HCT116 (cell line): ENCODE measurements at regions not wholly inside any gene's neighbourhood (a gene's known extent, or its start where the extent isn't known, plus 50 kb on each side); places are given as distances from the start of the nearest gene placed in this dataset.

Experiments
- ATAC-seq: fragments of 200-7000 bp; cut with Tn5 transposase; 2 replicates; pipeline ENCODE4 v1.9.1; 2020; ENCODE audit warnings: mild to moderate bottlenecking, moderate library complexity
- BruUV-seq: library from RNA; stranded (reverse); fragments of 400-500 nt; replicated peaks from 2 replicates; lab custom pipeline; 2021; lab: Mats Ljungman, UMichigan
- CTCF ChIA-PET: fragments of 300-600 bp; sonication (Branson Sonifier 250); formaldehyde crosslinking; loops from one replicate; lab custom pipeline; 2021; ENCODE audit warnings: antibody characterized with exemption; lab: Charles Lee
- POLR2A ChIA-PET: fragments of 300-600, 350-600 bp; sonication (Branson Sonifier 250); formaldehyde crosslinking; loops from one replicate; lab custom pipeline; 2021; ENCODE audit warnings: antibody characterized with exemption; lab: Charles Lee
- RAD21 ChIA-PET, 2 experiments: fragments of 300-600 bp; sonication (Branson Sonifier 250); formaldehyde crosslinking; loops; one replicate each; lab custom pipeline; 2023; ENCODE audit warnings: low total read pairs in 2 of 2; ENCODE audit not compliant: uncharacterized antibody in 2 of 2, unreplicated experiment in 2 of 2, low non-redundant PET in 1 of 2; lab: Charles Lee
- DNase-seq: peaks from one replicate; pipeline ENCODE4 v3.0.0-alpha.2; 2010; ENCODE audit warnings: low read depth, low spot score
- H2AFZ ChIP-seq: fragments of 200-600 bp; shearing (Covaris generic), sonication (generic); 2 replicates; pipeline ENCODE4 v1.6.1; 2017; ENCODE audit warnings: low read depth, mixed run types, mixed read lengths, antibody characterized with exemption, low read length; ENCODE audit not compliant: poor library complexity, severe bottlenecking
- H3K27ac ChIP-seq: 2 replicates; pipeline ENCODE4 v1.5.1; 2012; ENCODE audit warnings: low read depth, low read length
- H3K27me3 ChIP-seq: fragments of 200-600 bp; sonication (generic); 2 replicates; pipeline ENCODE4 v1.6.1; 2016; ENCODE audit warnings: mixed run types, low read length, mixed read lengths; ENCODE audit not compliant: insufficient read depth
- H3K36me3 ChIP-seq, 2 experiments: fragments of 200-500 bp in 1 of 2; fragments of 200-600 bp in 1 of 2; sonication (Bioruptor generic) in 1 of 2; sonication (generic) in 1 of 2; 2 replicates each; pipeline versions ENCODE4 v1.5.1 to v1.6.1; 2014 to 2016; ENCODE audit warnings: low read length in 2 of 2, inconsistent platforms in 1 of 2, mixed read lengths in 1 of 2, mixed run types in 1 of 2; ENCODE audit not compliant: insufficient read depth in 2 of 2, control insufficient read depth in 1 of 2
- H3K4me1 ChIP-seq, 2 experiments: fragments of 200-600 bp in 1 of 2; sonication (generic) in 1 of 2; 2 replicates each; pipeline versions ENCODE4 v1.5.1 to v1.6.1; 2012 to 2017; ENCODE audit warnings: low read length in 2 of 2, inconsistent platforms in 1 of 2, mild to moderate bottlenecking in 1 of 2, mixed read lengths in 1 of 2, mixed run types in 1 of 2, moderate library complexity in 1 of 2; ENCODE audit not compliant: insufficient read depth in 2 of 2, control insufficient read depth in 1 of 2
- H3K4me2 ChIP-seq: fragments of 200-600 bp; sonication (generic); 2 replicates; pipeline ENCODE4 v1.6.1; 2017; ENCODE audit warnings: mixed run types, low read length, mixed read lengths
- H3K4me3 ChIP-seq, 2 experiments: fragments of 200-600 bp in 1 of 2; sonication (generic) in 1 of 2; replicated peaks in 1 of 2; 2 replicates each; pipeline ENCODE4 v1.5.1; 2011 to 2016; ENCODE audit warnings: low read length in 2 of 2, control low read depth in 1 of 2, low read depth in 1 of 2, mild to moderate bottlenecking in 1 of 2, mixed read lengths in 1 of 2, mixed run types in 1 of 2
- H3K79me2 ChIP-seq: fragments of 200-600 bp; sonication (generic); 2 replicates; pipeline ENCODE4 v1.6.1; 2017; ENCODE audit warnings: mild to moderate bottlenecking, mixed run types, low read length, moderate library complexity, mixed read lengths; ENCODE audit not compliant: insufficient read depth
- H3K9ac ChIP-seq: fragments of 200-600 bp; sonication (generic); 2 replicates; pipeline ENCODE4 v1.6.1; 2016; ENCODE audit warnings: low read length, mixed read lengths
- H3K9me2 ChIP-seq: fragments of 200-600 bp; sonication (generic), shearing (Covaris generic); 2 replicates; pipeline ENCODE4 v1.6.1; 2017; ENCODE audit warnings: mixed run types, mild to moderate bottlenecking, moderate library complexity; ENCODE audit not compliant: insufficient read depth
- H3K9me3 ChIP-seq, 2 experiments: fragments of 200-500 bp in 1 of 2; fragments of 200-600 bp in 1 of 2; sonication (Bioruptor generic) in 1 of 2; sonication (generic) in 1 of 2; 2 replicates each; pipeline ENCODE4 v1.6.1; 2014 to 2017; ENCODE audit warnings: low read length in 2 of 2, mixed read lengths in 2 of 2, inconsistent platforms in 1 of 2, low read depth in 1 of 2, mild to moderate bottlenecking in 1 of 2, mixed run types in 1 of 2, moderate library complexity in 1 of 2; ENCODE audit not compliant: control insufficient read depth in 1 of 2, insufficient read depth in 1 of 2
- H4K20me1 ChIP-seq: fragments of 200-600 bp; sonication (generic), shearing (Covaris generic); 2 replicates; pipeline ENCODE4 v1.6.1; 2017; ENCODE audit warnings: mixed run types, mild to moderate bottlenecking, moderate library complexity; ENCODE audit not compliant: insufficient read depth
- CEBPB ChIP-seq: IDR thresholded peaks from 2 replicates; pipeline ENCODE4 v1.6.1; 2012; ENCODE audit warnings: low read depth
- EGR1 ChIP-seq: IDR thresholded peaks from 2 replicates; pipeline ENCODE4 v1.6.1; 2012; ENCODE audit warnings: low read depth
- ELF1 ChIP-seq: IDR thresholded peaks from 2 replicates; pipeline ENCODE4 v1.6.1; 2012; ENCODE audit warnings: low read depth, borderline replicate concordance
- EZH2 ChIP-seq: fragments of 200-600 bp; sonication (generic); IDR thresholded peaks from 2 replicates; pipeline ENCODE4 v1.6.1; 2017; ENCODE audit warnings: antibody characterized with exemption, mixed run types
- EZH2phosphoT487 ChIP-seq: fragments of 200-600 bp; IDR thresholded peaks from 2 replicates; pipeline ENCODE4 v1.6.1; 2018; ENCODE audit warnings: antibody characterized with exemption, borderline replicate concordance
- POLR2A ChIP-seq: IDR thresholded peaks from 2 replicates; pipeline ENCODE4 v1.7.0; 2011; ENCODE audit warnings: borderline replicate concordance; ENCODE audit not compliant: insufficient read depth, insufficient read length; ENCODE audit errors: extremely low read depth
- POLR2AphosphoS5 ChIP-seq: IDR thresholded peaks from 2 replicates; pipeline ENCODE4 v1.6.1; 2011; ENCODE audit warnings: mild to moderate bottlenecking, low read depth, low read length, moderate library complexity
- RAD21 ChIP-seq: IDR thresholded peaks from 2 replicates; pipeline ENCODE4 v1.6.1; 2012; ENCODE audit warnings: low read depth, mild to moderate bottlenecking
- SIN3A ChIP-seq: IDR thresholded peaks from 2 replicates; pipeline ENCODE4 v1.6.1; 2012; ENCODE audit warnings: low read depth
- TCF7L2 ChIP-seq: IDR thresholded peaks from 2 replicates; pipeline ENCODE4 v1.7.0; 2011; ENCODE audit warnings: borderline replicate concordance, inconsistent platforms; ENCODE audit not compliant: insufficient read depth, insufficient read length; ENCODE audit errors: extremely low read depth
- YY1 ChIP-seq: IDR thresholded peaks from 2 replicates; pipeline ENCODE4 v1.6.1; 2011; ENCODE audit warnings: low read length, low read depth, moderate library complexity, mild to moderate bottlenecking; ENCODE audit not compliant: insufficient replicate concordance; ENCODE audit errors: extremely low read depth
- ZFX ChIP-seq: fragments of 450-650 bp; IDR thresholded peaks from 2 replicates; pipeline ENCODE4 v1.6.1; 2017
- ZNF274 ChIP-seq: fragments of 200-500 bp; sonication (Bioruptor generic); IDR thresholded peaks from 2 replicates; pipeline ENCODE4 v1.6.1; 2014; ENCODE audit warnings: mild to moderate bottlenecking, low read depth, low read length, inconsistent platforms
- intact Hi-C: fragments of 100-400 bp; cut with micrococcal nuclease; formaldehyde crosslinking; loops from 2 replicates; pipeline ENCODE4 v1.10.0; 2022
- TF ChIP-seq, protein P1 (sequence below): IDR thresholded peaks from 2 replicates; pipeline ENCODE4 v1.6.1; 2012
- TF ChIP-seq, protein P2 (sequence below): IDR thresholded peaks from 2 replicates; pipeline ENCODE4 v1.6.1; 2011; ENCODE audit warnings: mild to moderate bottlenecking, low read length, moderate library complexity; ENCODE audit not compliant: insufficient replicate concordance; ENCODE audit errors: extremely low read depth
- TF ChIP-seq, protein P3 (sequence below): IDR thresholded peaks from 2 replicates; pipeline ENCODE4 v1.6.1; 2012
- TF ChIP-seq, protein P4 (sequence below), 3 experiments: fragments of 200-600 bp in 1 of 3; sonication (generic) in 1 of 3; IDR thresholded peaks in 2 of 3; conservative IDR thresholded peaks in 1 of 3; 2 replicates each; pipeline ENCODE4 v1.5.1; 2012 to 2017; ENCODE audit warnings: low read depth in 2 of 3, low read length in 2 of 3, antibody characterized with exemption in 1 of 3, borderline replicate concordance in 1 of 3, control low read depth in 1 of 3, mild to moderate bottlenecking in 1 of 3, mixed read lengths in 1 of 3, mixed run types in 1 of 3, moderate library complexity in 1 of 3; ENCODE audit not compliant: insufficient read depth in 1 of 3
- TF ChIP-seq, protein P5 (sequence below): IDR thresholded peaks from 2 replicates; pipeline ENCODE4 v1.6.1; 2012; ENCODE audit warnings: low read depth

DNA sequence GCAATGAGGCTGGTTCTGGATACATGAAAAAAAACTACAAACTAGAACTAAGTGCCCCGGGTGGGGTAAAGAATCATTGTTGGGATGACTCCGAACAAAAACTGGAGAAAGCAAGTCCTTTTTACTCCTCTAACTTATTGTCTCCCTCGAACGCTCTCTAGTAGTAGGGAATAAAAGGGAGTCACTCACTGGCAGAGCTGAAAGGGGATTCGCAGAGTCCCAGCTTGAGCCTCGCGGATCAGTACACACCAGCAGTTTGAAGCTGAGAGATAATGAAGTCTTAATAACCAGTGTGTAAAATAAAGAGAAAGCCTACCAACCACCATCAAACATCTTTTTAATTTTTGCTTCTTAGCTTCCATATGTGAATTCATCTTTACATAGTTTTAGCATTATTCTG is 521.9 kb upstream of the ARX start:
- H3K4me1 ChIP-seq, result no peaks in the 10 kb centered on the region
- no peaks in the 10 kb centered on the region for H4K20me1 ChIP-seq
- intact Hi-C loops, result no loop called here
- no peaks in the 10 kb centered on the region for H3K27me3 ChIP-seq
- no peak overlapping the region for H3K27ac ChIP-seq
- H2AFZ ChIP-seq, result no peak overlapping the region
- ATAC-seq, result no peak
- CTCF ChIA-PET, result no interaction called here
- BruUV-seq, result no TSS peak
- H3K36me3 ChIP-seq, result no peaks in the 10 kb centered on the region
- no peak for DNase-seq
- TF ChIP-seq RAD21, result no peak
- no peak for TF ChIP-seq ZFX
- TF ChIP-seq ELF1, result no peak
- TF ChIP-seq, protein P1, sequence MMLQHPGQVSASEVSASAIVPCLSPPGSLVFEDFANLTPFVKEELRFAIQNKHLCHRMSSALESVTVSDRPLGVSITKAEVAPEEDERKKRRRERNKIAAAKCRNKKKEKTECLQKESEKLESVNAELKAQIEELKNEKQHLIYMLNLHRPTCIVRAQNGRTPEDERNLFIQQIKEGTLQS, result no peak
- TF ChIP-seq, protein P2, sequence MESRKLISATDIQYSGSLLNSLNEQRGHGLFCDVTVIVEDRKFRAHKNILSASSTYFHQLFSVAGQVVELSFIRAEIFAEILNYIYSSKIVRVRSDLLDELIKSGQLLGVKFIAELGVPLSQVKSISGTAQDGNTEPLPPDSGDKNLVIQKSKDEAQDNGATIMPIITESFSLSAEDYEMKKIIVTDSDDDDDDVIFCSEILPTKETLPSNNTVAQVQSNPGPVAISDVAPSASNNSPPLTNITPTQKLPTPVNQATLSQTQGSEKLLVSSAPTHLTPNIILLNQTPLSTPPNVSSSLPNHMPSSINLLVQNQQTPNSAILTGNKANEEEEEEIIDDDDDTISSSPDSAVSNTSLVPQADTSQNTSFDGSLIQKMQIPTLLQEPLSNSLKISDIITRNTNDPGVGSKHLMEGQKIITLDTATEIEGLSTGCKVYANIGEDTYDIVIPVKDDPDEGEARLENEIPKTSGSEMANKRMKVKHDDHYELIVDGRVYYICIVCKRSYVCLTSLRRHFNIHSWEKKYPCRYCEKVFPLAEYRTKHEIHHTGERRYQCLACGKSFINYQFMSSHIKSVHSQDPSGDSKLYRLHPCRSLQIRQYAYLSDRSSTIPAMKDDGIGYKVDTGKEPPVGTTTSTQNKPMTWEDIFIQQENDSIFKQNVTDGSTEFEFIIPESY, result no peak
- TF ChIP-seq SIN3A, result no peak
- TF ChIP-seq EGR1, result no peak
- TF ChIP-seq CEBPB, result no peak
- TF ChIP-seq, protein P3, sequence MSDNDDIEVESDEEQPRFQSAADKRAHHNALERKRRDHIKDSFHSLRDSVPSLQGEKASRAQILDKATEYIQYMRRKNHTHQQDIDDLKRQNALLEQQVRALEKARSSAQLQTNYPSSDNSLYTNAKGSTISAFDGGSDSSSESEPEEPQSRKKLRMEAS, result no peak
- TF ChIP-seq POLR2AphosphoS5, result no peak
- no peak for TF ChIP-seq ZNF274
- TF ChIP-seq, protein P4, sequence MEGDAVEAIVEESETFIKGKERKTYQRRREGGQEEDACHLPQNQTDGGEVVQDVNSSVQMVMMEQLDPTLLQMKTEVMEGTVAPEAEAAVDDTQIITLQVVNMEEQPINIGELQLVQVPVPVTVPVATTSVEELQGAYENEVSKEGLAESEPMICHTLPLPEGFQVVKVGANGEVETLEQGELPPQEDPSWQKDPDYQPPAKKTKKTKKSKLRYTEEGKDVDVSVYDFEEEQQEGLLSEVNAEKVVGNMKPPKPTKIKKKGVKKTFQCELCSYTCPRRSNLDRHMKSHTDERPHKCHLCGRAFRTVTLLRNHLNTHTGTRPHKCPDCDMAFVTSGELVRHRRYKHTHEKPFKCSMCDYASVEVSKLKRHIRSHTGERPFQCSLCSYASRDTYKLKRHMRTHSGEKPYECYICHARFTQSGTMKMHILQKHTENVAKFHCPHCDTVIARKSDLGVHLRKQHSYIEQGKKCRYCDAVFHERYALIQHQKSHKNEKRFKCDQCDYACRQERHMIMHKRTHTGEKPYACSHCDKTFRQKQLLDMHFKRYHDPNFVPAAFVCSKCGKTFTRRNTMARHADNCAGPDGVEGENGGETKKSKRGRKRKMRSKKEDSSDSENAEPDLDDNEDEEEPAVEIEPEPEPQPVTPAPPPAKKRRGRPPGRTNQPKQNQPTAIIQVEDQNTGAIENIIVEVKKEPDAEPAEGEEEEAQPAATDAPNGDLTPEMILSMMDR (IDR thresholded peaks at IDR 0.05 in 2 of 3, conservative IDR thresholded peaks at IDR 0.05 in 1 of 3; ENCODE audit: borderline replicate concordance in 1 of 3, insufficient read depth in 1 of 3, low read depth in 2 of 3, low read length in 2 of 3), result no peak
- TF ChIP-seq POLR2A, result no peak
- no peak for TF ChIP-seq EZH2phosphoT487
- no peak for TF ChIP-seq TCF7L2
- TF ChIP-seq, protein P5, sequence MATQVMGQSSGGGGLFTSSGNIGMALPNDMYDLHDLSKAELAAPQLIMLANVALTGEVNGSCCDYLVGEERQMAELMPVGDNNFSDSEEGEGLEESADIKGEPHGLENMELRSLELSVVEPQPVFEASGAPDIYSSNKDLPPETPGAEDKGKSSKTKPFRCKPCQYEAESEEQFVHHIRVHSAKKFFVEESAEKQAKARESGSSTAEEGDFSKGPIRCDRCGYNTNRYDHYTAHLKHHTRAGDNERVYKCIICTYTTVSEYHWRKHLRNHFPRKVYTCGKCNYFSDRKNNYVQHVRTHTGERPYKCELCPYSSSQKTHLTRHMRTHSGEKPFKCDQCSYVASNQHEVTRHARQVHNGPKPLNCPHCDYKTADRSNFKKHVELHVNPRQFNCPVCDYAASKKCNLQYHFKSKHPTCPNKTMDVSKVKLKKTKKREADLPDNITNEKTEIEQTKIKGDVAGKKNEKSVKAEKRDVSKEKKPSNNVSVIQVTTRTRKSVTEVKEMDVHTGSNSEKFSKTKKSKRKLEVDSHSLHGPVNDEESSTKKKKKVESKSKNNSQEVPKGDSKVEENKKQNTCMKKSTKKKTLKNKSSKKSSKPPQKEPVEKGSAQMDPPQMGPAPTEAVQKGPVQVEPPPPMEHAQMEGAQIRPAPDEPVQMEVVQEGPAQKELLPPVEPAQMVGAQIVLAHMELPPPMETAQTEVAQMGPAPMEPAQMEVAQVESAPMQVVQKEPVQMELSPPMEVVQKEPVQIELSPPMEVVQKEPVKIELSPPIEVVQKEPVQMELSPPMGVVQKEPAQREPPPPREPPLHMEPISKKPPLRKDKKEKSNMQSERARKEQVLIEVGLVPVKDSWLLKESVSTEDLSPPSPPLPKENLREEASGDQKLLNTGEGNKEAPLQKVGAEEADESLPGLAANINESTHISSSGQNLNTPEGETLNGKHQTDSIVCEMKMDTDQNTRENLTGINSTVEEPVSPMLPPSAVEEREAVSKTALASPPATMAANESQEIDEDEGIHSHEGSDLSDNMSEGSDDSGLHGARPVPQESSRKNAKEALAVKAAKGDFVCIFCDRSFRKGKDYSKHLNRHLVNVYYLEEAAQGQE, result no peak
- no peak for TF ChIP-seq YY1
- no peak for TF ChIP-seq EZH2
- no peaks in the 10 kb centered on the region for H3K9me3 ChIP-seq
- H3K4me2 ChIP-seq, result no peak overlapping the region
- H3K79me2 ChIP-seq, result no peaks in the 10 kb centered on the region
- H3K9me2 ChIP-seq, result no peaks in the 10 kb centered on the region
- no peak overlapping the region for H3K9ac ChIP-seq
- RAD21 ChIA-PET, result no interaction called here
- POLR2A ChIA-PET, result no interaction called here
- no peak overlapping the region for H3K4me3 ChIP-seq
